HepG2 (cell line): ENCODE measurements at regions not wholly inside any gene's neighbourhood (a gene's known extent, or its start where the extent isn't known, plus 50 kb on each side); places are given as distances from the start of the nearest gene placed in this dataset.

ENCODE experiments used
- ATAC-seq: fragments of 200-7000 bp; cut with Tn5 transposase; 3 replicates; pipeline ENCODE4 v1.9.1; 2020; ENCODE audit warnings: mild to moderate bottlenecking, moderate library complexity
- BruUV-seq: library from RNA; stranded (reverse); fragments of 400-500 nt; replicated peaks from 2 replicates; lab custom pipeline; 2021; lab: Mats Ljungman, UMichigan
- CTCF ChIA-PET: fragments of 300-600 bp; formaldehyde crosslinking; extraction: SDS; loops from one replicate; lab custom pipeline; 2021; ENCODE audit warnings: low total read pairs, inconsistent platforms, low intra/inter-chr PET ratio; lab: Yijun Ruan, JAX
- POLR2A ChIA-PET: fragments of 350-600 bp; sonication (Branson Sonifier 250); formaldehyde crosslinking; loops from one replicate; lab custom pipeline; 2020; ENCODE audit warnings: antibody characterized with exemption, inconsistent platforms; lab: Yijun Ruan, JAX
- DNase-seq: peaks from one replicate; pipeline ENCODE4 v3.0.0-alpha.2; 2015; ENCODE audit warnings: low spot score
- FAIRE-seq: peaks from 3 replicates; lab custom pipeline; 2011; peaks lifted over from hg19 to GRCh38; lab: Jason Lieb, UNC
- H2AFZ ChIP-seq: one replicate; pipeline ENCODE4 v1.6.1; 2011; ENCODE audit warnings: low read length, inconsistent platforms
- H3K27ac ChIP-seq: fragments of 300-600 bp; 3 replicates; pipeline ENCODE4 v1.8.0; 2011; ENCODE audit warnings: mixed run types, mild to moderate bottlenecking, mixed read lengths, low read length, inconsistent platforms; ENCODE audit not compliant: insufficient read depth; ENCODE audit errors: extremely low read length
- H3K27me3 ChIP-seq, 2 experiments: fragments of 200-600 bp in 1 of 2; 2 replicates in 1 of 2; 3 replicates in 1 of 2; pipeline versions ENCODE4 v1.6.0 to v1.8.0; 2011; ENCODE audit warnings: low read length in 2 of 2, mild to moderate bottlenecking in 2 of 2, moderate library complexity in 2 of 2, inconsistent platforms in 1 of 2; ENCODE audit not compliant: insufficient read depth in 2 of 2, control insufficient read depth in 1 of 2
- H3K36me3 ChIP-seq, 2 experiments: fragments of 200-600 bp in 1 of 2; replicated peaks in 1 of 2; 2 replicates in 1 of 2; 3 replicates in 1 of 2; pipeline versions ENCODE4 v1.5.1 to v1.8.0; 2011; ENCODE audit warnings: low read length in 2 of 2, inconsistent platforms in 1 of 2; ENCODE audit not compliant: insufficient read depth in 2 of 2, control insufficient read depth in 1 of 2
- H3K4me1 ChIP-seq: 2 replicates; pipeline ENCODE4 v1.5.1; 2012; ENCODE audit warnings: low read length, inconsistent platforms; ENCODE audit not compliant: insufficient read depth
- H3K4me2 ChIP-seq: 2 replicates; pipeline ENCODE4 v1.6.0; 2011; ENCODE audit warnings: low read depth, low read length, inconsistent platforms
- H3K4me3 ChIP-seq, 3 experiments: fragments of 200-600 bp in 1 of 3; sonication (generic), shearing (Covaris generic) in 1 of 3; replicated peaks in 1 of 3; 2 replicates each; pipeline ENCODE4 v1.5.1; 2011 to 2016; ENCODE audit warnings: low read length in 3 of 3, inconsistent platforms in 2 of 3, low read depth in 2 of 3, mild to moderate bottlenecking in 2 of 3, control low read depth in 1 of 3, mixed read lengths in 1 of 3; ENCODE audit not compliant: insufficient read depth in 1 of 3
- H3K79me2 ChIP-seq: one replicate; pipeline ENCODE4 v1.6.1; 2011; ENCODE audit warnings: low read length, inconsistent platforms; ENCODE audit not compliant: insufficient read depth
- H3K9ac ChIP-seq: 2 replicates; pipeline ENCODE4 v1.6.0; 2011; ENCODE audit warnings: mild to moderate bottlenecking, low read depth, low read length, inconsistent platforms; ENCODE audit not compliant: insufficient read depth
- H3K9me3 ChIP-seq: 2 replicates; pipeline ENCODE4 v1.5.1; 2012; ENCODE audit warnings: mild to moderate bottlenecking, low read length
- H4K20me1 ChIP-seq: 2 replicates; pipeline ENCODE4 v1.6.0; 2011; ENCODE audit warnings: inconsistent platforms, mild to moderate bottlenecking, low read length, moderate library complexity; ENCODE audit not compliant: insufficient read depth
- ESRRA ChIP-seq: sonication (generic); formaldehyde crosslinking; IDR thresholded peaks from 2 replicates; pipeline ENCODE4 v1.5.1; 2020; ENCODE audit warnings: mild to moderate bottlenecking, low read depth, missing genetic modification reagents
- FOXC1 ChIP-seq: sonication (generic); formaldehyde crosslinking; IDR thresholded peaks from 2 replicates; pipeline ENCODE4 v1.8.0; 2022; ENCODE audit warnings: mild to moderate bottlenecking, missing genetic modification reagents, borderline replicate concordance
- NFKB2 ChIP-seq: sonication (generic); formaldehyde crosslinking; IDR thresholded peaks from 2 replicates; pipeline ENCODE4 v1.4.0; 2020; ENCODE audit warnings: missing genetic modification reagents, borderline replicate concordance
- TARDBP ChIP-seq: sonication (generic); formaldehyde crosslinking; IDR thresholded peaks from 2 replicates; pipeline ENCODE4 v1.8.0; 2022; ENCODE audit warnings: mild to moderate bottlenecking, missing genetic modification reagents
- TMF1 ChIP-seq: sonication (generic); formaldehyde crosslinking; IDR thresholded peaks from 2 replicates; pipeline ENCODE4 v1.8.1; 2022; ENCODE audit warnings: low read depth, missing genetic modification reagents
- TSC22D2 ChIP-seq: sonication (generic); formaldehyde crosslinking; IDR thresholded peaks from 2 replicates; pipeline ENCODE4 v1.5.1; 2020; ENCODE audit warnings: missing genetic modification reagents, mild to moderate bottlenecking, borderline replicate concordance
- ZNF234 ChIP-seq: sonication (generic); formaldehyde crosslinking; conservative IDR thresholded peaks from 2 replicates; pipeline ENCODE4 v1.5.1; 2020; ENCODE audit warnings: mild to moderate bottlenecking, missing genetic modification reagents
- ZNF34 ChIP-seq: sonication (generic); formaldehyde crosslinking; IDR thresholded peaks from 2 replicates; pipeline ENCODE4 v1.4.0; 2020; ENCODE audit warnings: mild to moderate bottlenecking, missing genetic modification reagents, borderline replicate concordance
- WGBS: methylation state at CpG from one replicate; pipeline ENCODE4 v1.1.6; 2017; ENCODE audit warnings: low lambda C conversion rate; 5-methylcytosine and 5-hydroxymethylcytosine counted together
- in situ Hi-C: cut with HindIII; loops from 2 replicates; pipeline ENCODE4 v1.10.0; 2017; ENCODE audit warnings: low pct_unique_long_range_greater_than_20kb; ENCODE audit not compliant: extremely low pct_ligation_motif_present
- intact Hi-C: fragments of 100-400 bp; cut with micrococcal nuclease; formaldehyde crosslinking; loops from one replicate; pipeline ENCODE4 v1.10.0; 2022; ENCODE audit not compliant: unreplicated experiment
- TF ChIP-seq, protein P1 (sequence below): sonication (generic); formaldehyde crosslinking; IDR thresholded peaks from 2 replicates; pipeline ENCODE4 v1.5.1; 2020; ENCODE audit warnings: mild to moderate bottlenecking, missing genetic modification reagents, moderate library complexity

DNA sequence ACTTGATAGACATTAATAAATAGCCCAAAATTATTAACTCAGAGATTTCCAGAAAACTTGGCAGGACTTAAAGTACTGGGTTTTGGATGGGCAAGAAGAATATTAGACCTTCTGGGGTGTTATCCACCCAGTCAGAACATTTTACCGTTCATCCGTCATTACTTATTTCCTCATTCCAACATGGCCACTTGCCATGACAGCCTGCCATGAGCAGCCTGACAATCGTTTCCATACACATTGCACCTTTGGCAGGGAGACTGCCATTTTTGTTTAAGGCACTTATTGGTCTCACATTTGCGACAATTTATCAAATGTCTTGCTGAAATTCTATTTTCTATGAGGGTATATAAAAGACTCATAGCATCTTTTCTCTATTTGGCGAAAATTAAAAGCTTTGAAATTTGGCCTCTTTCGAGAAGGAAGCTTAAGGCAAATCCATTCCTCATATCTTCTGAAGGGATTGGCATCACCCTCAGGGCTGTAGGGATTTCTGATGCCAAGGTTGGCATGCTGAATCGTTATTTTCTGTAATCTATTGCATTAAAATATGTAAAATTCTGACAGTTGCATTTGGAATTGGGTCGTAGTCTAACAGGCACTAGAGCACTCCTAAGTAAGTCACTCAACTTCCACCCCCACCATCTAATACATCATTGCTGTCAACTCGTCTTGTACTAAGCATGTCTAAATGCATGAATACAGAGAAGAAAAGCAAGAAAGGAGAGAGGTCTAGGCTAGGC lies 406.3 kb upstream of the PIK3C3 start:
- no peak overlapping the region for H2AFZ ChIP-seq
- FAIRE-seq (no peak), DNase-seq (no peak), ATAC-seq (no peak)
- H3K79me2 ChIP-seq, result no peaks in the 10 kb centered on the region
- no peaks in the 10 kb centered on the region for H4K20me1 ChIP-seq
- H3K4me1 ChIP-seq, result no peaks in the 10 kb centered on the region
- no TSS peak for BruUV-seq
- H3K36me3 ChIP-seq, result no peaks in the 10 kb centered on the region
- no peak overlapping the region for H3K27ac ChIP-seq
- H3K9ac ChIP-seq, result no peak overlapping the region
- H3K4me3 ChIP-seq, result no peak overlapping the region
- H3K9me3 ChIP-seq, result no peaks in the 10 kb centered on the region
- intact Hi-C loops, result no loop called here
- CTCF ChIA-PET, result no interaction called here
- TF ChIP-seq ZNF34 (CRISPR knock-in tag) (no peak), TMF1 (no peak), ZNF234 (CRISPR knock-in tag) (no peak), FOXC1 (CRISPR knock-in tag) (no peak), TSC22D2 (CRISPR knock-in tag) (no peak), NFKB2 (CRISPR knock-in tag) (no peak), ESRRA (CRISPR knock-in tag) (no peak), TARDBP (CRISPR knock-in tag) (no peak)
- TF ChIP-seq, protein P1, sequence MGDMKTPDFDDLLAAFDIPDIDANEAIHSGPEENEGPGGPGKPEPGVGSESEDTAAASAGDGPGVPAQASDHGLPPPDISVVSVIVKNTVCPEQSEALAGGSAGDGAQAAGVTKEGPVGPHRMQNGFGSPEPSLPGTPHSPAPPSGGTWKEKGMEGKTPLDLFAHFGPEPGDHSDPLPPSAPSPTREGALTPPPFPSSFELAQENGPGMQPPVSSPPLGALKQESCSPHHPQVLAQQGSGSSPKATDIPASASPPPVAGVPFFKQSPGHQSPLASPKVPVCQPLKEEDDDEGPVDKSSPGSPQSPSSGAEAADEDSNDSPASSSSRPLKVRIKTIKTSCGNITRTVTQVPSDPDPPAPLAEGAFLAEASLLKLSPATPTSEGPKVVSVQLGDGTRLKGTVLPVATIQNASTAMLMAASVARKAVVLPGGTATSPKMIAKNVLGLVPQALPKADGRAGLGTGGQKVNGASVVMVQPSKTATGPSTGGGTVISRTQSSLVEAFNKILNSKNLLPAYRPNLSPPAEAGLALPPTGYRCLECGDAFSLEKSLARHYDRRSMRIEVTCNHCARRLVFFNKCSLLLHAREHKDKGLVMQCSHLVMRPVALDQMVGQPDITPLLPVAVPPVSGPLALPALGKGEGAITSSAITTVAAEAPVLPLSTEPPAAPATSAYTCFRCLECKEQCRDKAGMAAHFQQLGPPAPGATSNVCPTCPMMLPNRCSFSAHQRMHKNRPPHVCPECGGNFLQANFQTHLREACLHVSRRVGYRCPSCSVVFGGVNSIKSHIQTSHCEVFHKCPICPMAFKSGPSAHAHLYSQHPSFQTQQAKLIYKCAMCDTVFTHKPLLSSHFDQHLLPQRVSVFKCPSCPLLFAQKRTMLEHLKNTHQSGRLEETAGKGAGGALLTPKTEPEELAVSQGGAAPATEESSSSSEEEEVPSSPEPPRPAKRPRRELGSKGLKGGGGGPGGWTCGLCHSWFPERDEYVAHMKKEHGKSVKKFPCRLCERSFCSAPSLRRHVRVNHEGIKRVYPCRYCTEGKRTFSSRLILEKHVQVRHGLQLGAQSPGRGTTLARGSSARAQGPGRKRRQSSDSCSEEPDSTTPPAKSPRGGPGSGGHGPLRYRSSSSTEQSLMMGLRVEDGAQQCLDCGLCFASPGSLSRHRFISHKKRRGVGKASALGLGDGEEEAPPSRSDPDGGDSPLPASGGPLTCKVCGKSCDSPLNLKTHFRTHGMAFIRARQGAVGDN (CRISPR knock-in tag), result no peak
- 3% methylated on average over 9 of the region's 9 CpGs for WGBS
- H3K4me2 ChIP-seq, result no peak overlapping the region
- in situ Hi-C loops, result no loop called here
- no peaks in the 10 kb centered on the region for H3K27me3 ChIP-seq
- POLR2A ChIA-PET, result no interaction called here
